ENCODE measurements at regions not wholly inside any gene's neighbourhood (a gene's known extent, or its start where the extent isn't known, plus 50 kb on each side); places are given as distances from the start of the nearest gene placed in this dataset.

DNA sequence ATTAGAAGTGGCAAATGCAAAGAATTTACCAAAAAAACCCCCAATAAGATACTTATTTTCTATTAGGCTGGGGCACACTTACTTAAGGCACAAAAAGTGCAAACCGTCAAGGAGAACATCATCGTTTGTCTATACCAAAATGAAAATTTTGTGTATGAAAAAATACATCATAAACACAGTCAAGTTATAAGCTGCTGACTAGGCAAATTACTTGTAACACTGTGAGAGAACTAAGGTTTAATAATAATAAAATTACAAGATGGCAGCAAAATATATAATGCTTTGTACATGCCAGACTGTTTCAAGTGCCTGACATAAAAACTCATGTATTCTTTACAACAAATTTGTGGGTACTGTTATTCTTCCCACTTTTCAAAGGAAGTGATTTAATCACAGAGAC, 297.2 kb upstream of the CRBN start:
- Histone ChIP-seq H3K27ac (ENCODE audit: low read depth in 1 of 2, low read length in 1 of 2) (no peak overlapping the region), H3K9me3 (ENCODE audit: control insufficient read depth in 4 of 4, insufficient read depth in 3 of 4, low read length in 3 of 4) (no peaks in the 10 kb centered on the region), H3K27me3 (ENCODE audit: control insufficient read depth in 3 of 3, insufficient read depth in 3 of 3, low read length in 2 of 3) (no peaks in the 10 kb centered on the region), H3K9ac (ENCODE audit: insufficient read depth in 1 of 2, low read length in 2 of 2) (no peak overlapping the region), H3K36me3 (ENCODE audit: control insufficient read depth in 4 of 4, insufficient read depth in 4 of 4, low read length in 4 of 4) (no peaks in the 10 kb centered on the region), H3K4me3 (no peak overlapping the region), H3K4me1 (ENCODE audit: control insufficient read depth in 5 of 5, insufficient read depth in 5 of 5, low read length in 5 of 5) (no peaks in the 10 kb centered on the region)
- ATAC-seq (ENCODE audit: insufficient read depth, low FRiP score): no peak
- DNase-seq: no peak
- TF ChIP-seq, protein P1, sequence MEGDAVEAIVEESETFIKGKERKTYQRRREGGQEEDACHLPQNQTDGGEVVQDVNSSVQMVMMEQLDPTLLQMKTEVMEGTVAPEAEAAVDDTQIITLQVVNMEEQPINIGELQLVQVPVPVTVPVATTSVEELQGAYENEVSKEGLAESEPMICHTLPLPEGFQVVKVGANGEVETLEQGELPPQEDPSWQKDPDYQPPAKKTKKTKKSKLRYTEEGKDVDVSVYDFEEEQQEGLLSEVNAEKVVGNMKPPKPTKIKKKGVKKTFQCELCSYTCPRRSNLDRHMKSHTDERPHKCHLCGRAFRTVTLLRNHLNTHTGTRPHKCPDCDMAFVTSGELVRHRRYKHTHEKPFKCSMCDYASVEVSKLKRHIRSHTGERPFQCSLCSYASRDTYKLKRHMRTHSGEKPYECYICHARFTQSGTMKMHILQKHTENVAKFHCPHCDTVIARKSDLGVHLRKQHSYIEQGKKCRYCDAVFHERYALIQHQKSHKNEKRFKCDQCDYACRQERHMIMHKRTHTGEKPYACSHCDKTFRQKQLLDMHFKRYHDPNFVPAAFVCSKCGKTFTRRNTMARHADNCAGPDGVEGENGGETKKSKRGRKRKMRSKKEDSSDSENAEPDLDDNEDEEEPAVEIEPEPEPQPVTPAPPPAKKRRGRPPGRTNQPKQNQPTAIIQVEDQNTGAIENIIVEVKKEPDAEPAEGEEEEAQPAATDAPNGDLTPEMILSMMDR (IDR thresholded peaks at IDR 0.05; ENCODE audit: control extremely low read depth, extremely low read depth): no peak
- 92 to 94% methylated on average over 2 of the region's 2 CpGs for WGBS, 2 donors

DNA sequence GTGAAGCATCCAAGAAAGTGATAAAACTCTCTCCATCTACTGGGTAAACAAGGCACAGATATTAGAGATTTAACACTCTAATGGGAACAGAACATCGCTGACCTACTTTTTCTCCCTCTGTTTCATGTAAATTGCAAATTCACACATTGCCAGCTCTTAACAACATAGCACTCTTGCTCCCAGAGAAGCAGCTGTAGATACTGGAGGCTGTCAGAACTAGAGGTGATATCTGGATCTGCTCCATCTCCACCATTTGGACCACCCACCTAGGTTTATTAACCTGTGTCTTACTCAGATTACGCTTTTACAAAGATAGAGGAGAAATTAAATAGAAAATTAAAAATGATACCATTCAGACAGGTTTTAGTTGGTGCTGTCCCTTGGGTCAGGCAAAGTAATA, 289.1 kb upstream of the CRBN start:
- TF ChIP-seq, protein P1 (IDR thresholded peaks at IDR 0.05; ENCODE audit: control extremely low read depth, extremely low read depth): no peak
- ATAC-seq (ENCODE audit: insufficient read depth, low FRiP score): no peak
- H3K9ac ChIP-seq (ENCODE audit: insufficient read depth in 1 of 2, low read length in 2 of 2): no peak overlapping the region
- H3K27me3 ChIP-seq (ENCODE audit: control insufficient read depth in 3 of 3, insufficient read depth in 3 of 3, low read length in 2 of 3): no peaks in the 10 kb centered on the region
- H3K4me1 ChIP-seq (ENCODE audit: control insufficient read depth in 5 of 5, insufficient read depth in 5 of 5, low read length in 5 of 5): no peaks in the 10 kb centered on the region
- H3K27ac ChIP-seq (ENCODE audit: low read depth in 1 of 2, low read length in 1 of 2): no peak overlapping the region
- H3K4me3 ChIP-seq: no peak overlapping the region
- whole genome bisulfite sequencing, 2 donors: 79 to 93% methylated on average over 2 of the region's 2 CpGs
- DNase-seq: no peak
- no peaks in the 10 kb centered on the region for H3K9me3 ChIP-seq (ENCODE audit: control insufficient read depth in 4 of 4, insufficient read depth in 3 of 4, low read length in 3 of 4)
- H3K36me3 ChIP-seq (ENCODE audit: control insufficient read depth in 4 of 4, insufficient read depth in 4 of 4, low read length in 4 of 4): no peaks in the 10 kb centered on the region

GRCh38 chr3:3464131-3464530, 284.6 kb upstream of the CRBN start:
- Histone ChIP-seq H3K27me3 (ENCODE audit: control insufficient read depth in 3 of 3, insufficient read depth in 3 of 3, low read length in 2 of 3) (no peaks in the 10 kb centered on the region), H3K9ac (ENCODE audit: insufficient read depth in 1 of 2, low read length in 2 of 2) (no peak overlapping the region), H3K4me1 (ENCODE audit: control insufficient read depth in 5 of 5, insufficient read depth in 5 of 5, low read length in 5 of 5) (no peaks in the 10 kb centered on the region), H3K4me3 (no peak overlapping the region), H3K27ac (ENCODE audit: low read depth in 1 of 2, low read length in 1 of 2) (no peak overlapping the region), H3K9me3 (ENCODE audit: control insufficient read depth in 4 of 4, insufficient read depth in 3 of 4, low read length in 3 of 4) (peaks cover 0 to 3% (median 0%) of the 10 kb centered on the region in 4 donors), H3K36me3 (ENCODE audit: control insufficient read depth in 4 of 4, insufficient read depth in 4 of 4, low read length in 4 of 4) (no peaks in the 10 kb centered on the region)
- TF ChIP-seq, protein P1 (IDR thresholded peaks at IDR 0.05; ENCODE audit: control extremely low read depth, extremely low read depth): no peak
- 64 to 84% methylated on average over 3 of the region's 3 CpGs for WGBS, 2 donors
- ATAC-seq (ENCODE audit: insufficient read depth, low FRiP score) (no peak), DNase-seq (no peak)

GRCh38 chr3:3461317-3461716, 281.8 kb upstream of the CRBN start:
- WGBS, 2 donors: 88 to 89% methylated on average over 7 of the region's 7 CpGs
- H3K9me3 ChIP-seq (ENCODE audit: control insufficient read depth in 4 of 4, insufficient read depth in 3 of 4, low read length in 3 of 4): peaks cover 0 to 3% (median 0%) of the 10 kb centered on the region in 4 donors
- H3K4me3 ChIP-seq: no peak overlapping the region
- H3K27ac ChIP-seq (ENCODE audit: low read depth in 1 of 2, low read length in 1 of 2): no peak overlapping the region
- TF ChIP-seq, protein P1 (IDR thresholded peaks at IDR 0.05; ENCODE audit: control extremely low read depth, extremely low read depth): no peak
- no peaks in the 10 kb centered on the region for H3K36me3 ChIP-seq (ENCODE audit: control insufficient read depth in 4 of 4, insufficient read depth in 4 of 4, low read length in 4 of 4)
- no peak for DNase-seq
- no peak overlapping the region for H3K9ac ChIP-seq (ENCODE audit: insufficient read depth in 1 of 2, low read length in 2 of 2)
- no peak for ATAC-seq (ENCODE audit: insufficient read depth, low FRiP score)
- H3K27me3 ChIP-seq (ENCODE audit: control insufficient read depth in 3 of 3, insufficient read depth in 3 of 3, low read length in 2 of 3): no peaks in the 10 kb centered on the region
- no peaks in the 10 kb centered on the region for H3K4me1 ChIP-seq (ENCODE audit: control insufficient read depth in 5 of 5, insufficient read depth in 5 of 5, low read length in 5 of 5)

Data from lung (tissue), 11 donors.